ENCODE measurements at regions not wholly inside any gene's neighbourhood (a gene's known extent, or its start where the extent isn't known, plus 50 kb on each side); places are given as distances from the start of the nearest gene placed in this dataset.

DNA sequence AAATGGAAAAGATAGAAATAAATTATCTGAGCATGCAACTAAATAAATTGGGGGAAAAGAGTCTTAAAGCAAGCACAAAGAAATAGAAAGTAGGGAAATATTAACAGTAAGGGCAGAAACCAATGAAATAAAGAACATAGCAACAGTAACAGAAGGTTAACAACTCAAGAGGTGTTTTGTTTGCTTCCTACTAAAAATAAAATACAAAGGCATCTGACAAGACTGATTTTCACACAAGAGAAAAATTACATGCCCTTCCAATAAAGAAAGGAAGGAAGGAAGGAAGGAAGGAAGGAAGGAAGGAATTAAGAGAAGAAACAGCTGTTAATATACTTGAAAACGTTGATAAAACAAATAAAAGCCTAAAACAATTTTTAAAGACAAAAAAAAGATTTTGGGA lies 240.2 kb downstream of the SEC16B start:
- TF ChIP-seq, protein P1, sequence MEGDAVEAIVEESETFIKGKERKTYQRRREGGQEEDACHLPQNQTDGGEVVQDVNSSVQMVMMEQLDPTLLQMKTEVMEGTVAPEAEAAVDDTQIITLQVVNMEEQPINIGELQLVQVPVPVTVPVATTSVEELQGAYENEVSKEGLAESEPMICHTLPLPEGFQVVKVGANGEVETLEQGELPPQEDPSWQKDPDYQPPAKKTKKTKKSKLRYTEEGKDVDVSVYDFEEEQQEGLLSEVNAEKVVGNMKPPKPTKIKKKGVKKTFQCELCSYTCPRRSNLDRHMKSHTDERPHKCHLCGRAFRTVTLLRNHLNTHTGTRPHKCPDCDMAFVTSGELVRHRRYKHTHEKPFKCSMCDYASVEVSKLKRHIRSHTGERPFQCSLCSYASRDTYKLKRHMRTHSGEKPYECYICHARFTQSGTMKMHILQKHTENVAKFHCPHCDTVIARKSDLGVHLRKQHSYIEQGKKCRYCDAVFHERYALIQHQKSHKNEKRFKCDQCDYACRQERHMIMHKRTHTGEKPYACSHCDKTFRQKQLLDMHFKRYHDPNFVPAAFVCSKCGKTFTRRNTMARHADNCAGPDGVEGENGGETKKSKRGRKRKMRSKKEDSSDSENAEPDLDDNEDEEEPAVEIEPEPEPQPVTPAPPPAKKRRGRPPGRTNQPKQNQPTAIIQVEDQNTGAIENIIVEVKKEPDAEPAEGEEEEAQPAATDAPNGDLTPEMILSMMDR (conservative IDR thresholded peaks at IDR 0.05 in 1 of 2, IDR thresholded peaks at IDR 0.05 in 1 of 2; ENCODE audit: low read depth in 1 of 2, low read length in 2 of 2): no peak
- TF ChIP-seq EZH2 (IDR thresholded peaks at IDR 0.05; ENCODE audit: low read length, missing control alignments): no peak
